ENCODE measurements at regions not wholly inside any gene's neighbourhood (a gene's known extent, or its start where the extent isn't known, plus 50 kb on each side); places are given as distances from the start of the nearest gene placed in this dataset.
"Not testable (repeated sequence)": the region's sequence is repeated elsewhere in the genome, so short reads cannot be mapped to it uniquely, and the experiment has no call there.

DNA sequence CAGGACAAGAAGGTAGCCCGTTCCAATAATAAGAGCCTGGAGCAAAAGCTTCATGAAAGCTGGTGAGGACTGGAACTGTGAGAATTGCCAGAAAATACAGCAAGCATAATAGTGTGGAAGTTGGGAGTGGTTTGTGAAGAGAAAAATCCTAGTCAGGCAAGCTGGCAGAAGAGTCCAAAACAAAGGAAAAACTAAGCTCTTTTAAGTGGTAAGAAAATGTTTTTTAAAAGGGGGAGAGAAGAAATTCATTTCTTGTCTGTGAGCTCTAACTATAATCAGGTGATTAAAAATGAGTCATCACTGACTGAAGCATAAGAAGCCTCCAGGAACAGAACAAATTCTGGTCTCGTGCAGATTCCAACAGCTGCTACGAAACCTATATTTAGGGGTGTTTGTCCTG is 102.6 kb downstream of the CAAP1 start:
- peak in 1 of 2 donors; percentile 14 for DNase-seq (ENCODE audit: low spot score in 2 of 2)
- FAIRE-seq, result no peak

DNA sequence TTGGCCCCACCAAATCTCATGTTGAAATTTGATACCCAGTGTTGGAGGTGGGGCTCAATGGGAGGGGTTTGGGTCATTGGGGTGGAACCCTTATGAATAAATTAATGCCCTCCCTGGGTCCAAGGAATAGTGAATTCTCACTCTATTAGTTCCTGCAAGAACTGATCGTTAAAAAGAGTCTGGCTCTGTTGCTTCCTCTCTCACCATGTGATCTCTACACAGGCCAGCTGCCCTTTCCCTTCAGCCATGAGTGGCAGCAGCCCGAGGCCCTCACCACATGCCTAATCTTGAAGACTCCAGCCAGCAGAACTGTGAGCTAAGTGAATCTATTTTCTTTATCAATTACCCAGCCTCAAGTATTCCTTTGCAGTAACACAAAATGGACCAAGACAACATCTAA is 106.0 kb downstream of the CAAP1 start:
- no peak for FAIRE-seq
- no peak for DNase-seq (ENCODE audit: low spot score in 2 of 2)

DNA sequence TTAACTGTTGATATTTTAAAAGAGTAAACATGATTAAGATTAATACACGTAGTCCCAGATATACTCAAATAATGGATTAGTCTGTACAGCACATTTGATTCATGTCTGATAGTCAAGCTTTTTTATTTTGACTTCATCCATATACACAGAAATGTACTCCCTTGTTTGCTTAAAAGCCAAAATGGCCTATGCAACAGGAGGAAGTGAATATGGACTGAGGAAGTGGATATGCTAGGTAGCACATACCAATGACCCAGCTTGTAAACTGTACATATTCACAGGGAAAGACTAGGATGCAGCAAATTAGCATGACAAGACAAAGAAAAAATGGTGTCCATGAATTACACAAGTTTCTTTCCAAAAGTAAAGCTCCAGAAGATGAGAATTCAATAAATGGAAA is 109.7 kb downstream of the CAAP1 start:
- FAIRE-seq, result no peak
- no peak for DNase-seq (ENCODE audit: low spot score in 2 of 2)

DNA sequence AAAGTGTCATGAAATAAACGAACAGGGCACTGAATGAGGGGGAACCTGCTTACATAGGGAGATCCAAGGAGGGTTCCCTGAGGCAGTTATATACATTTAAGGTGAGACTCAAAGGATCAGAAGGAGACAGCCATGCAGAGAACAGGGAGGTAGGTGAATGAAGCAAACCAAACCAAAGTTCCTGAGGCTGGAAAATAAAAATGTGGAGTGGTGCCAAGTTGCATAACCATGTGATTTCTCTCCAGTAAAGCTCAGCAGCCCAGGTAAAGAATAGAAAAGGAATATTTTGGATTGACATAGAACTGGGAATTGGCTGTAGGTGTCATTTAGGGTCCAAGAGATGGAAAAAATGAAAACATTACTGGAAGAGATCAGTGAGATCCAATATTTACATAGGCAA is 110.7 kb downstream of the CAAP1 start:
- FAIRE-seq (no peak), DNase-seq (ENCODE audit: low spot score in 2 of 2) (no peak)

DNA sequence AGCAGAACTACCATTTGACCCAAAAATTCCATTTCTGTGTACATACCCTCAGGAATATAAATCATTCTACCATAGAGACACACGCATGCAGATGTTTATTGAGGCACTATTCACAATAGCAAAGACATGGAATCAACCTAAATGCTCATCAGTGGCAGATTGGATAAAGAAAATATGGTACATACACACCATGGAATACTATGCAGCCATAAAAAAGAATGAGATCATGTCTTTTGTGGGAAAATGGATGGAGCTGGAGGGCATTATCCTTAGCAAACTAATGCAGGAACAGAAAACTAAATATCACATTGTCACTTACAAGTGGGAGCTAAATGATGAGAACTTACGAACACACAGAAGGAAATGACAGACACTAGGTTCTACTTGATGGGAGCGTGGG is 112.3 kb downstream of the CAAP1 start:
- FAIRE-seq; DNase-seq (ENCODE audit: low spot score in 2 of 2): not testable (repeated sequence)

DNA sequence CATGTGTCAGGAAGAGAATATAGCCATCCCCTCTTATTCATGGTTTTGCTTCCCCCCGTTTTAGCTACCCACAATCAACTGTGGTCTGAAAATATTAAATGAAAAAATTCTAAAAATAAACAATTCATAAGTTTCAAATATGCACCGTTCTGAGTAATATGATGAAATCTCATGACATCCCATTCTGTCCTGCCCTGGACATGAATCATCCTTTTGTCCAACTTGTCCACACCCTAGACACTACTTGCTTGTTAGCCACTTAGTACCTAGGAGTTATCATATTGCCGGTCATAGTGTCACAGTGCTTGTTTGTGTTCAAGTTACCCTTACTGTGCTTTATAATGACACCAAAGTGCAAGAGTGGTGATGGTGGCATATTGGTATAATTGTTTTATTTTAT is 113.5 kb downstream of the CAAP1 start:
- no peak for FAIRE-seq
- DNase-seq (ENCODE audit: low spot score in 2 of 2), result no peak

DNA sequence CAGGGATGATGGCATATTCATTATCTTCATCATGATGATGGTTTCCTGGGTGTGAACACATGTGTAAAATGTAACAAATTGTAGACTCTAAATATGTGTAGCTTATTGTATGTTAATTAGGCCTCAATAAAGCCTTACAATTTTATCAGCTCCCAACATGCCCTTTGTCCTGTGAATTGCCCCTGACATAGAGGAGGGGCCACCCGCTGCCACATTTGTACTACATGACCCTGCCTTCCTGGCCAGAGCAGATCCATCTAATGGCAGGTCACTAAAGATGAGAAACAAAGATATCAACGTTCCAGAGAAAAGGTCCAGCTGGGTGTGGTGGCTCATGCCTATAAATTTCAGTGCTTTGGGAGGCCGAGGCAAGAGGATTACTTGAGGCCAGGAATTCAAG is 117.2 kb downstream of the CAAP1 start:
- no peak for FAIRE-seq
- DNase-seq (ENCODE audit: low spot score in 2 of 2), result no peak

DNA sequence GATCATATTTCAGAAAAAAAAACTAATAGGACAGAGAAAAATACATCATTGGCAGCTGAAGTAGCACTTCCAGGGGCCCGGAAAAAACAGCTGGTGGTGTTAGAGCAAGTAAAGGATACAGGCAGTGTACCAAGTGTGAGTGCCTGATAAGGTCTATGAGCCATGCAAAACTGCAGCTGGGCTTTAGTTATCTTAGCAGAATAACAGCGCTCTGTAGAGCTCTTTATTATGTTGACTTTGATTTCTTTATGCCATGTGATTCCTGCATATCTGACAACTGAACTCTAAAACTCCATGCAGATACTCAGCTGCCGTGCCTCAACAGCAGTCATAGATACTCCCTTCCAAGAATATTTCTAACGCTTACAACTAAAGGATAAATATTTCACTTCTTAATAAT is 119.5 kb downstream of the CAAP1 start:
- DNase-seq (ENCODE audit: low spot score in 2 of 2), result no peak
- no peak for FAIRE-seq

DNA sequence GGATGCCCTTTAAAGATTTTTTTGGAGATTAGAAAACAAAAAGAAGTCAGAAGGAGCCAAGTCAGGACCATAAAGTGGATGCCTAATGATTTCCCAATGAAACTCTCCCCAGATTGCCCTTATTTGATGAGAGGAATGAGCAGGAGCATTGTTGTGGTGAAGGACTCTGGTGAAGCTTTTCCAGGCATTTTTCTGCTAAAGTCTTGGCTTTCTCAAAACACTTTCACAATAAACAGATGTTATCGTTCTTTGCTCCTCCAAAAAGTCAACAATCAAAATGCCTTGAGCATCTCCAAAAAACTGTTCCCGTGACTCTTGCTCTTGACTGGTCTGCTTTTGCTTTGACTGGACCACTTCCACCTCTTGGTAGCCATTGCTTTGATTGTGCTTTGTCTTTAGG is 121.8 kb downstream of the CAAP1 start:
- no peak for DNase-seq (ENCODE audit: low spot score in 2 of 2)
- FAIRE-seq, result no peak

DNA sequence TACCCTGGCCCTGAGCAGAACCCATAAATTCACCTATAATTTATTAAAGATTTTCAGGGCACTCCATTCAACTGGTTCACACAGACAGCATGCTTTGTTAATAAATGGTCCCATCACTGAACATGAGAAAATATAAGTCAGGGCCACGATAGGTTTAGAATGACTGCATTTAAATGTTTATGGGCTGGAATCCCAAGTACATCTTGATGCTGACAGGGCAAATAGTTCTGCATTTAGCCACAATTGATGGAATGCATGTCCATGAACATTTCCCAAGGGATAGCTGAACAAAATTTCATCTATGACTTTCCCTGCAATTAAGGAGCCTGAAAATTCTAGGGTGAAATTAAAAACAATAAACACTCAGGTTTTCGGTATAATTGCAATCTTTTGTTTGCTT is 124.5 kb downstream of the CAAP1 start:
- FAIRE-seq, result no peak
- no peak for DNase-seq (ENCODE audit: low spot score in 2 of 2)

DNA sequence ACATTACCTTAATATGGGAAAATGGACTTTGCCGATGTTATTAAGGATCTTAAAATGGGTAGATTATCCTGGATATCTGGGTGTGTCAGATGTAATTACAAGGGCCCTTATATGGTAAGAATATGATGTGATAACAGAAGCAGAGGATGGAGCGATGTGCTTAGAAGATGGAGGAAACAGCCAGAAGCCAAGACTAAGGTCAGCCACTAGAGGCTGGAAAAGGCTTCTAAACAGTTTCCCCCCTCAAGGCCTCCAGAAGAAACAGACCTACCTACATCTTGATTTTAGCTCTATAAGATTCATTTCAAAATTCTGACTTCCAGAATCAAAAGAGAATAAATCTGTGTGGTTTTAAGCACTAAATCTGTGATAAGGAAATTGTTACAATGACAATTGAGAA is 131.9 kb downstream of the CAAP1 start:
- DNase-seq (ENCODE audit: low spot score in 2 of 2) (no peak), FAIRE-seq (no peak)

DNA sequence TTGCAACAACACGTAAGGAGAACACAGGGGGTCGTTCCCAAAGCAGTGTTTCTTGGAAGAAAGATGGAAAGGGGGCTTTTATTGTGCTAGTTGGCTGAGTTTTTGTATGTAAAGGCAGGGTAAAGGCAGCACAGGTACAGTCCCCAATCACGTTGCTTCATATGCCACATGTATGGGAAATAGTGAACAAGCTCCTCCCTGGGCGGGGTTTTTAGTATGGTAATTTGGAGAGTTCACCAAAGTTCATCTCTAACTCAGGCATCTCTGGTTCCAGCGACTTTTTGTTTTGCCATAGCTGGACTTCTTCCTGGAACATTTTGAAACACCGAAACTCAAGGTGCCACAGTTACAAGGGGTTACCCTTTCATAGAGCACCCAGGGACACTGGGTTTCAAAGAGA is 133.9 kb downstream of the CAAP1 start:
- DNase-seq (ENCODE audit: low spot score in 2 of 2) (no peak), FAIRE-seq (no peak)

DNA sequence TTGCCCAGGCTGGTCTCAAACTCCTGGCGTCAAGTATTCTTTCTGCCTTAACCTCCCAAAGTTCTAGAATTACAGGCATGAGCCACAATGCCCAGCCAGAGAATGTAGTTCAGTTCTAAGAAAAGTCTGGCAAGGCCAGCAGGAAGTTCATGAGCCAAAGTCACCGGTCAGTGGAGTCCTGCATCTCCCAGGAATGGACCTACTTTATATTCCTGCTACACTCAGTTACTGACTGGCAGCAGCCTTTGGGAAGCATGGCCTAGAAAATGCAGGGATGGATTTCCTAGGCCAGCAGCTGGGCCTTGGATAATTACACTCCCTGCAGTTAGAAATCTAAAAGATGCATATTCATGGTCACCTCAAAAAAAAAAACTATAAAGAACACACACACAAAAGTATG is 135.7 kb downstream of the CAAP1 start:
- DNase-seq (ENCODE audit: low spot score in 2 of 2) (peak in 1 of 2 donors; percentile 3), FAIRE-seq (no peak)

DNA sequence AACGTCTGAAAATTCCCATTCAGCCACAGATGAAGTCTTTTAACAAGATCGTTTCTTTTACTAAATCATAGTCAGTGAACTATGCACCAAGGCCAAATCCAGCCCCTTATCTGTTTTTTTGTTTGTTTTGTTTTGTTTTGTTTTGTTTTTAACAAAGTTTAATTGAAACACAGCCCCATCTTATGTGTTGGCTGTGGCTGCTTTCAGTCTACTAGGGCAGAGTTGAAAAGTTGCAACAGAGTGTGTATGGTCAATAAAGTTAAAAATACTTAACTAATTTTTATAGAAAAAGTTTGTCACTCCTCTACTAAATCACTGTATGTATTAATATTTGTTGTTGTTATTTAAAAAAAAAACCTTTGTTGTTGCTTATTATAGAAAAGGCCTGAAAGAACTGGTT is 137.1 kb downstream of the CAAP1 start:
- no peak for FAIRE-seq
- DNase-seq (ENCODE audit: low spot score in 2 of 2), result no peak

DNA sequence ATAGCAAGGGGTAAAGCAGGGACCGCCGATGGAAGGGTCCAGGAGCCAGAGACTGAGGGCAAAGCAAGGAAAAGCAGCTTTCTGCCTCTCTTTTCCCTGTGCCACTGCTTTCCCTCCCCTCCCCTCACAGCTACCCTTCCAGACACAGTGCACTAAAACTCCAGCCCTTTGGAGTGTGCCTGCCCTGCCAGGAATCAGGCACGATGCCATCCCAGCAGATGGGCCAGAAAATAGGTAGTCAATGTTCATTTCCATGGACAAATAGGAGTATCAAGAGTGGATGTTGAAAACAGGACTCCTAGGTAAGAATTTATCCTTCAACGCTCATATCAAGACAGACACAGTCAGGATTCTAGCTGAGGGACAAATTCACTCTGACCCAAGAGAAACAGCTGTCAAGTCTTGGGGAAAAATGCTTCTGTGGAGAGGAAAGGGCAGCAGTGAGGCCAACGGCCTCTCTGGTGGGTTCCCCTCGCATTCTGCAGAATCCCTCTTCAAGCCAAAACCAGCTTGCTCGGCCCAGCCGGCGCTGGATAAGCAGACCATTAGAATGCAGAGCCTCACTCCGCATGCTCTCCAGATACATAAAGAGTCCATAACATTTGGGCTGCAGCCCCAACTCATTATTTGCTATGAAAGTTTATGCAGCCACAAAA is 138.0 kb downstream of the CAAP1 start:
- DNase-seq (ENCODE audit: low spot score in 2 of 2) (no peak), FAIRE-seq (no peak)

DNA sequence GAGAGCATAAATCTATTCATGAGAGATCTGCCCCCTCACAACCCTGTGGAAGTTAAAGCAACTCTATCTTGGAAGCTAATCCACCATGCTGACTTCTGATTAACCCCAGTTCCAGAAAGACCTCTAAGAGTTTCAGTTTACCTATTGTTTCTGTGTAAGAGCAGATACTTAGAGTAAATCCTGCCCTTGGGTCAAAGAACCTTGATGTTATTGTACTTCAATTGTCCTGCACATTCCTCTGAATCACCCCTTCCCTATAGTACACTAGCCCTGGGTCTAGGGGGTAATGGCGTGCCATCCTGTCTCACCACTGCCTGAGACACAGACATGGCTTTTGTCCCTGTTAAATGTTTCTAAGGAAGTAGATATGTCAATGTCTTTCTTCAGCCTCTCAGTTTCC is 138.6 kb downstream of the CAAP1 start:
- DNase-seq (ENCODE audit: low spot score in 2 of 2) (no peak), FAIRE-seq (no peak)

DNA sequence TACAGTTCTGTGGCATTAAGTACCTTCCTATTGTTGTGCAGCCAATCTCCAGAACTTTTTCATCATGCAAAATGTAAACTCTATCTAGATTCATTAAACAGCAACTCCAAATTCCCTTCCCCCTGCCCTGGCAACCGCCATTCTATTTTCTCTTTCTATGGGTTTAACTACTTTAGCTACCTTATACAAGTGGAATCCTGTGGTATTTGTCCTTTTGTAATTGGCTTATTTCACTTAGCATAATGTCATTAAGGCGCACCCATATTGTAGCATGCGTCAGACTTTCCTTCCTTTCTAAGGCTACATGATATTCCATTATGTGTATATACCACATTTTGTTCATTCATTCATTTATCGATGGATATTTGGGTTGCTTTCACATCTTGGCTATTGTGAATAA is 142.4 kb downstream of the CAAP1 start:
- FAIRE-seq (no peak), DNase-seq (ENCODE audit: low spot score in 2 of 2) (no peak)

DNA sequence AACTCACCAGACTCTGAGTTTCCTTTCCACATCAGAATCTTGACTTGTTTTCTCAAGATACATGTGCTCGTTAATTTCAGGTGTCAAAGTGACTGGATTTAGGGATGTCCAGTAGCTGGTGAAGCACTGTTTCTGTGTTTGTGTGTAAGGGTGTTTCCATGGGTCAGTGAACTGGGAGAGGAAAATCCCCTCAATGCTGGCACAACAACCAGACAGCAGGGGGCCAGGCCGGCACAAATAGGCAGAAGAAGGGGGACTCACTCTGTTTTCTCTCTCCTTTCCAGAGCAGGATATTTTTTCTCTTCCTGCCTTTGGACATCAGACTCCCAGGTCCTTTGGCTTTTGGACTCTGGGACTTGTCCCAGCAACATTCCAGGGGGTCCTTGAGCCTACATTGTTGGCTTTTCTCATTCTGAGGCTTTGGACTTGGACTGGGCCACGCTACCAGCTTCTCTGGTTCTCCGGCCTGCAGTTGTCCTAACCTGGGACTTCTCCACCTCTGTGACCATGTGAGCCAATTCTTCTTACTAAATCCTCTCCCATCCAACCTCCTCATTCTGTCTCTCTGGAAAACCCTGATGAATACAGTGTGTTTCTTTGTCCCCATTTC is 144.0 kb downstream of the CAAP1 start:
- no peak for DNase-seq (ENCODE audit: low spot score in 2 of 2)
- no peak for FAIRE-seq

DNA sequence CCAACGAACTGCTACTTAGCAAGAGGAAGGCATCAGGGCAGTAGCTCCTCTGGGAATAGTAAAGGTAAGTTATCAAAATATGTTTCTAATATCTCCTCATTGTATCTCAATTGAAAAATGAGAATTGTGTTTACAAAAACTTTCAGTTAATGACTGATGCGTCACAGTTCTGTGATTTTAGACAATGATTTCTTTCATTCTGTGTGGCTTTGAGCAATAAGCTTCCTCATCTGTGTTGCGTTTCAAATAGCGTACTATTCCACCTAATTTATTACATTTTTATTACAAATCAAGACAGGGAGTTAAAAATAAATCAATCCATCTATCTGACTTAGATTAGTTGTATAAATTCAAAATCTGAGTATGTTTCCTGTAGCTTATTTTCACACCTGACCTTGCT is 145.0 kb downstream of the CAAP1 start:
- no peak for FAIRE-seq
- DNase-seq (ENCODE audit: low spot score in 2 of 2), result no peak

DNA sequence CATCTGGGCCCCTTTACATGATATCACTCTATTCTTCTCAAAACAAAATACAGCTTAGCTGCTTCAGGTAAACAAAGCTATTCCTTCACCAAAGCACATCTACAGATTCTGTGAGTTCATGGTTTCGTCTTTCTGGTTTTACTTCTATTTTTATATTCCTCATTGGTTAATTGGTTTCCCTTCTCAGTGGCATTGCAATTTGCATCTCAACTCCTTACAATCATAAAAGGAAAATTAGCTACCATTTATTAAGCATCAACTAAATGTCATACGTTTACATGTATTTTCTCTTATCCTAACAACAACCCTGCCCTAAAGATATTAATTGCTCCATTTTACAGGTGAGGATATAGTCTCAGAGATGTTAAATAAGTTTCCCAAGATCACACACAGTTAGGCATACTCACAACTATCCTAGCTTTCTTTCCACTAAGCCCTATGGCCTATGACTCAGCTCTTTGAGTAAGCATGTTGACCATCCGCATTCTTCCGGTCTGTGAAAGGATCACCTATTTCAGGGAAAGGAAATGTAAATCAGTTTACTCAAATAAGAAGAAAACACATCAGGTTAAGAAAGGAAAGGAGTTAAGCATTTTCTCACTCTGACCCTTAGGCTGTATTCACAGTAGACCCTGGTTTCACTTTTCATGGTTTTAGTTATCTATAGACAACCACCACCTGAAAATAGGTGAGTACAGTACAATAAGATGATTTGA is 146.1 kb downstream of the CAAP1 start:
- FAIRE-seq, result no peak
- DNase-seq (ENCODE audit: low spot score in 2 of 2), result no peak

DNA sequence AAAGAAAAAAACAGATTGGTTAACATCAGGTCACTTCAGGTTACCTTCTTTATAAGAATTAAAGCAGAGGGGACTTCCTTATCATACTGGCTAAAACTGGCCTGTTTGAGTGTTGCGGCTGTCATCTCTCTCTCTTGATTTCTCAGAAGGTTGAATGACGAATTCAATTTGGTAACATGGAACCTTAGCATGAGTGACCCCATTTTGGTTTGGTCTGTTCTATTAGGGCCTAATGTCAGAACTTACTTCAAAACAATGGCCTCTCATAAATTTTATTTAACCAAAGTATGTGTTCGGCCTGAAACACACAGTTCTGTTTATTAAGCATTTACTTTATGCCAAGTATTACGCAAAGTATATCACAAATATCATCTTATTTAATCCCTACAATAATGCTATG is 147.5 kb downstream of the CAAP1 start:
- no peak for FAIRE-seq
- no peak for DNase-seq (ENCODE audit: low spot score in 2 of 2)

Measured in frontal cortex (tissue), 3 donors.